GM23338 (cell line): ENCODE measurements at regions not wholly inside any gene's neighbourhood (a gene's known extent, or its start where the extent isn't known, plus 50 kb on each side); places are given as distances from the start of the nearest gene placed in this dataset.

Source experiments
- CREB1 ChIP-seq: fragments of 250-450 bp; sonication (Bioruptor Pico); IDR thresholded peaks from 2 replicates; pipeline ENCODE4 v1.5.0; 2020; ENCODE audit warnings: low read depth, mild to moderate bottlenecking, moderate library complexity
- CTCF ChIP-seq, 2 experiments: fragments of 200-600 bp in 1 of 2; sonication (generic) in 1 of 2; conservative IDR thresholded peaks; 2 replicates each; pipeline versions ENCODE4 v1.5.1 to v1.6.1; 2016 to 2017; ENCODE audit warnings: antibody characterized with exemption in 2 of 2, low read depth in 2 of 2, mild to moderate bottlenecking in 2 of 2, moderate library complexity in 1 of 2
- EZH2 ChIP-seq: fragments of 200-600 bp; sonication (generic); IDR thresholded peaks from one replicate; pipeline ENCODE4 v1.8.0; 2017; ENCODE audit warnings: antibody characterized with exemption, mild to moderate bottlenecking, low read depth; ENCODE audit not compliant: unreplicated experiment
- EZH2phosphoT487 ChIP-seq: fragments of 200-600 bp; sonication (generic); IDR thresholded peaks from one replicate; pipeline ENCODE4 v1.8.1; 2018; ENCODE audit warnings: antibody characterized with exemption; ENCODE audit not compliant: unreplicated experiment
- JUNB ChIP-seq: IDR thresholded peaks from one replicate; pipeline ENCODE4 v1.6.1; 2016; ENCODE audit warnings: antibody characterized with exemption; ENCODE audit not compliant: unreplicated experiment
- POLR2AphosphoS5 ChIP-seq: IDR thresholded peaks from 2 replicates; pipeline ENCODE4 v1.6.1; 2016; ENCODE audit warnings: antibody characterized with exemption, low read depth
- STAT1 ChIP-seq: IDR thresholded peaks from one replicate; pipeline ENCODE4 v1.6.1; 2016; ENCODE audit warnings: antibody characterized with exemption; ENCODE audit not compliant: unreplicated experiment
- ZNF114 ChIP-seq: fragments of 250-450 bp; sonication (Bioruptor Pico); IDR thresholded peaks from 2 replicates; pipeline ENCODE4 v1.5.0; 2020; ENCODE audit warnings: mild to moderate bottlenecking, moderate library complexity
- ZNF462 ChIP-seq: fragments of 250-450 bp; sonication (Bioruptor Pico); IDR thresholded peaks from 2 replicates; pipeline ENCODE4 v1.5.0; 2020; ENCODE audit warnings: mild to moderate bottlenecking, moderate library complexity
- TF ChIP-seq, protein P1 (sequence below): IDR thresholded peaks from one replicate; pipeline ENCODE4 v1.6.1; 2018; ENCODE audit warnings: antibody characterized with exemption; ENCODE audit not compliant: unreplicated experiment

- no peak for TF ChIP-seq CTCF (conservative IDR thresholded peaks at IDR 0.05; ENCODE audit: low read depth in 2 of 2)
- no peak for TF ChIP-seq JUNB
- TF ChIP-seq POLR2AphosphoS5 = no peak
- TF ChIP-seq STAT1 = no peak
- TF ChIP-seq EZH2 = no peak
- no peak for TF ChIP-seq ZNF114 (CRISPR knock-in tag)
- TF ChIP-seq EZH2phosphoT487 = no peak
- TF ChIP-seq, protein P1, sequence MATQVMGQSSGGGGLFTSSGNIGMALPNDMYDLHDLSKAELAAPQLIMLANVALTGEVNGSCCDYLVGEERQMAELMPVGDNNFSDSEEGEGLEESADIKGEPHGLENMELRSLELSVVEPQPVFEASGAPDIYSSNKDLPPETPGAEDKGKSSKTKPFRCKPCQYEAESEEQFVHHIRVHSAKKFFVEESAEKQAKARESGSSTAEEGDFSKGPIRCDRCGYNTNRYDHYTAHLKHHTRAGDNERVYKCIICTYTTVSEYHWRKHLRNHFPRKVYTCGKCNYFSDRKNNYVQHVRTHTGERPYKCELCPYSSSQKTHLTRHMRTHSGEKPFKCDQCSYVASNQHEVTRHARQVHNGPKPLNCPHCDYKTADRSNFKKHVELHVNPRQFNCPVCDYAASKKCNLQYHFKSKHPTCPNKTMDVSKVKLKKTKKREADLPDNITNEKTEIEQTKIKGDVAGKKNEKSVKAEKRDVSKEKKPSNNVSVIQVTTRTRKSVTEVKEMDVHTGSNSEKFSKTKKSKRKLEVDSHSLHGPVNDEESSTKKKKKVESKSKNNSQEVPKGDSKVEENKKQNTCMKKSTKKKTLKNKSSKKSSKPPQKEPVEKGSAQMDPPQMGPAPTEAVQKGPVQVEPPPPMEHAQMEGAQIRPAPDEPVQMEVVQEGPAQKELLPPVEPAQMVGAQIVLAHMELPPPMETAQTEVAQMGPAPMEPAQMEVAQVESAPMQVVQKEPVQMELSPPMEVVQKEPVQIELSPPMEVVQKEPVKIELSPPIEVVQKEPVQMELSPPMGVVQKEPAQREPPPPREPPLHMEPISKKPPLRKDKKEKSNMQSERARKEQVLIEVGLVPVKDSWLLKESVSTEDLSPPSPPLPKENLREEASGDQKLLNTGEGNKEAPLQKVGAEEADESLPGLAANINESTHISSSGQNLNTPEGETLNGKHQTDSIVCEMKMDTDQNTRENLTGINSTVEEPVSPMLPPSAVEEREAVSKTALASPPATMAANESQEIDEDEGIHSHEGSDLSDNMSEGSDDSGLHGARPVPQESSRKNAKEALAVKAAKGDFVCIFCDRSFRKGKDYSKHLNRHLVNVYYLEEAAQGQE = no peak
- TF ChIP-seq CREB1 (CRISPR knock-in tag) = no peak
- no peak for TF ChIP-seq ZNF462 (CRISPR knock-in tag)
Observed at GRCh38 chr10:20391629-20392028, 505.5 kb downstream of the NEBL start.
